ENCODE measurements at regions not wholly inside any gene's neighbourhood (a gene's known extent, or its start where the extent isn't known, plus 50 kb on each side); places are given as distances from the start of the nearest gene placed in this dataset.

- TF ChIP-seq E2F8 (IDR thresholded peaks at IDR 0.05; ENCODE audit: low read depth, partially characterized antibody) (no peak), FOXM1 (IDR thresholded peaks at IDR 0.05; ENCODE audit: low read depth, low read length) (peak; percentile 17; the same call in 1 of the 2 replicates), PAX5 (IDR thresholded peaks at IDR 0.05; ENCODE audit: borderline replicate concordance, low read depth, low read length) (peak; percentile 51; the same call in 1 of the 2 replicates), MTA3 (IDR thresholded peaks at IDR 0.05; ENCODE audit: borderline replicate concordance, low read length) (no peak)
Measured at GRCh38 chr4:145297556-145297955, 117.2 kb upstream of the OTUD4 start (continued).

GRCh38 chr4:145295547-145295946 lies 115.2 kb upstream of the OTUD4 start:
- Histone ChIP-seq H3K4me1 (ENCODE audit: control insufficient read depth, insufficient read depth, low read length) (peaks cover 13% of the 10 kb centered on the region), H3K79me2 (ENCODE audit: control insufficient read depth, insufficient read depth, low read length) (no peaks in the 10 kb centered on the region), H4K20me1 (ENCODE audit: control insufficient read depth, insufficient read depth) (no peaks in the 10 kb centered on the region), H3K4me3 (no peak overlapping the region), H3K9ac (ENCODE audit: control insufficient read depth, insufficient read depth, low read length) (no peak overlapping the region), H3K36me3 (ENCODE audit: control insufficient read depth in 2 of 2, insufficient read depth in 2 of 2, low read length in 1 of 2) (no peaks in the 10 kb centered on the region), H3K9me3 (replicated peaks; ENCODE audit: control insufficient read depth, insufficient read depth, low read length) (no peaks in the 10 kb centered on the region), H2AFZ (ENCODE audit: control insufficient read depth, low read depth, low read length) (no peak overlapping the region), H3K4me2 (ENCODE audit: control insufficient read depth, insufficient read depth) (no peak overlapping the region), H3K27me3 (replicated peaks in 1 of 2; ENCODE audit: control insufficient read depth in 2 of 2, insufficient read depth in 2 of 2, low read length in 1 of 2) (no peaks in the 10 kb centered on the region), H3K27ac (ENCODE audit: control insufficient read depth, insufficient read depth) (no peak overlapping the region)
- SMC1A ChIA-PET (ENCODE audit: uncharacterized antibody, unreplicated experiment), result no interaction called here
- DNase-seq (ENCODE audit: low read depth, low spot score) (no peak), ATAC-seq (no peak), FAIRE-seq (no peak)
- in situ Hi-C loops (cut with MboI), result no loop called here
- RAD21 ChIA-PET (ENCODE audit: unreplicated experiment), result no interaction called here
- CTCF ChIA-PET, result interaction anchor here (0.6 kb wide), 1 partner anchor 43 kb away, joined by 3 read pairs; no protein-coding TSS in a partner anchor
- intact Hi-C loops (cut with micrococcal nuclease; ENCODE audit: unreplicated experiment), result no loop called here
- 50% methylated on average over 1 of the region's 1 CpG for WGBS (ENCODE audit: insufficient coverage, insufficient replicate concordance, low lambda C conversion rate, missing lambda C conversion rate)
- BruUV-seq (replicated peaks), result no TSS peak
- POLR2A ChIA-PET, result no interaction called here
- no peak for TF ChIP-seq SMARCA5 (IDR thresholded peaks at IDR 0.05)
- TF ChIP-seq RFX5 (IDR thresholded peaks at IDR 0.05; ENCODE audit: low read depth, low read length), result no peak
- no peak for TF ChIP-seq PML (IDR thresholded peaks at IDR 0.05; ENCODE audit: low read length)
- no peak for TF ChIP-seq CEBPZ (IDR thresholded peaks at IDR 0.05; ENCODE audit: low read depth, low read length)
- no peak for TF ChIP-seq SREBF1 (IDR thresholded peaks at IDR 0.05; ENCODE audit: low read length)
- TF ChIP-seq ZBTB33 (IDR thresholded peaks at IDR 0.05), result no peak
- no peak for TF ChIP-seq MAX (IDR thresholded peaks at IDR 0.05; ENCODE audit: low read depth, low read length)
- TF ChIP-seq ZNF24 (IDR thresholded peaks at IDR 0.05), result no peak
- no peak for TF ChIP-seq PKNOX1 (IDR thresholded peaks at IDR 0.05)
- TF ChIP-seq NFYB (IDR thresholded peaks at IDR 0.05; ENCODE audit: insufficient read depth, low read depth, low read length), result no peak
- TF ChIP-seq KDM1A (IDR thresholded peaks at IDR 0.05; ENCODE audit: borderline replicate concordance), result no peak

All from GM12878 (cell line).